GM18858 (cell line): ENCODE measurements at regions not wholly inside any gene's neighbourhood (a gene's known extent, or its start where the extent isn't known, plus 50 kb on each side); places are given as distances from the start of the nearest gene placed in this dataset.
A peak's percentile ranks its signal among the peaks of the same experiment; 100 is the strongest.

ENCODE experiments used
- ATAC-seq: cut with Tn5 transposase; IDR thresholded peaks from one replicate; pipeline ENCODE4 v1.9.1; 2021; ENCODE audit not compliant: unreplicated experiment

- no peak for ATAC-seq
Observed at GRCh38 chr1:201705389-201705788, 123.6 kb upstream of the IPO9 start.

- ATAC-seq: no peak
Observed at GRCh38 chr1:201706109-201706508, 122.8 kb upstream of the IPO9 start.

- ATAC-seq: no peak
Observed at GRCh38 chr1:201707027-201707426, 121.9 kb upstream of the IPO9 start.

- no peak for ATAC-seq
Observed at GRCh38 chr1:201707656-201708055, 121.3 kb upstream of the IPO9 start.

GRCh38 chr1:201708085-201708512 is 120.9 kb upstream of the IPO9 start:
- no peak for ATAC-seq

- no peak for ATAC-seq
Observed at GRCh38 chr1:201708691-201709090, 120.3 kb upstream of the IPO9 start.

- peak; percentile 62 for ATAC-seq
Observed at GRCh38 chr1:201709564-201710295, 119.2 kb upstream of the IPO9 start.

GRCh38 chr1:201710632-201711597 is 118.0 kb upstream of the IPO9 start:
- no peak for ATAC-seq

GRCh38 chr1:201711811-201712210 is 117.1 kb upstream of the IPO9 start:
- ATAC-seq: no peak

- no peak for ATAC-seq
Observed at GRCh38 chr1:201712387-201713085, 116.4 kb upstream of the IPO9 start.

- no peak for ATAC-seq
Observed at GRCh38 chr1:201713086-201713810, 115.7 kb upstream of the IPO9 start.

GRCh38 chr1:201714542-201715329 is 114.2 kb upstream of the IPO9 start:
- ATAC-seq: no peak

- no peak for ATAC-seq
Observed at GRCh38 chr1:201715351-201715750, 113.6 kb upstream of the IPO9 start.

- ATAC-seq: no peak
Observed at GRCh38 chr1:201715801-201716741, 112.9 kb upstream of the IPO9 start.

GRCh38 chr1:201716742-201717135 is 112.2 kb upstream of the IPO9 start:
- ATAC-seq: no peak

GRCh38 chr1:201717286-201717685 is 111.7 kb upstream of the IPO9 start:
- ATAC-seq: no peak

- no peak for ATAC-seq
Observed at GRCh38 chr1:201718346-201719202, 110.4 kb upstream of the IPO9 start.
